ENCODE measurements at regions not wholly inside any gene's neighbourhood (a gene's known extent, or its start where the extent isn't known, plus 50 kb on each side); places are given as distances from the start of the nearest gene placed in this dataset.

- no peak for TF ChIP-seq CTCF (IDR thresholded peaks at IDR 0.05)
- TF ChIP-seq POLR2A (IDR thresholded peaks at IDR 0.05) = no peak
- TF ChIP-seq EP300 (IDR thresholded peaks at IDR 0.05) = no peak
These were observed 278.3 kb upstream of the ZFHX3 start for GRCh38 chr16:73326221-73326620.

All from tibial nerve (tissue), 4 donors.